ENCODE measurements at regions not wholly inside any gene's neighbourhood (a gene's known extent, or its start where the extent isn't known, plus 50 kb on each side); places are given as distances from the start of the nearest gene placed in this dataset.

DNA sequence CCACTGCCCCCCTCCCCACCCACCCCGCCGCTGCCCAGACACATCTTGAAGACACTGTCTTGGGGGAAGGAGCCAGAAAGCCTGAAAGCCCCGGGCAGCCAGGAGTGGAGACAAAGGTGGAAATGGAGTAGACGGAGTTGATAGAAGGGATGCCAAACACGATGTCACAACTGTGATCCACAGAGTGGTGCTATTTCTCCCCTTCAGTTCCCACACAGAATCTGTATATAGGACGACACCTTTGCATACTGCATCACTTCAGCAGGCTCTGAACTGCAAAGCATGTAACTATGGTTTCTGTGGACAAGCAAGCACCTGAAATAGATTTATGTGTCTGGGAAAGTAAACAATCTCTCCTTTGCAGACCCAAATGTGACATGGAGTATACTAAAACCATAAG is 56.4 kb upstream of the F13A1 start:
- DNase-seq = no peak

DNA sequence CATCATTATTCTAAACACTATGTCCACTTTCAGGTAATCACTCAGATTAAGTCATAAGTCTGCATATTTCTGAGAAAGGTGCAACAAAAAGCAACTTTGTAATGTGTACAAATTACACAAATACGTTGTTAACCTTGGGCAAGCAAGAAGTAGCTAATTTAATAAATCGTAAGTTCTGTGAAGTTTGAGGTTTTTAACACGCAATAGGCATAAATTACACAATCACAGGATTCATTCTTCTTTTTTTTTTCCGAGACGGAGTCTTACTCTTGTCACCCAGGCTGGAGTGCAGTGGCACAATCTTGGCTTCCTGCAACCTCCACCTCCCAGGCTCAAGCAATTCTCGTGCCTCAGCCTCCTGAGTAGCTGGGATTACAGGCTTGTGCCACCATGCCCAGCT is 57.2 kb upstream of the F13A1 start:
- DNase-seq = no peak

DNA sequence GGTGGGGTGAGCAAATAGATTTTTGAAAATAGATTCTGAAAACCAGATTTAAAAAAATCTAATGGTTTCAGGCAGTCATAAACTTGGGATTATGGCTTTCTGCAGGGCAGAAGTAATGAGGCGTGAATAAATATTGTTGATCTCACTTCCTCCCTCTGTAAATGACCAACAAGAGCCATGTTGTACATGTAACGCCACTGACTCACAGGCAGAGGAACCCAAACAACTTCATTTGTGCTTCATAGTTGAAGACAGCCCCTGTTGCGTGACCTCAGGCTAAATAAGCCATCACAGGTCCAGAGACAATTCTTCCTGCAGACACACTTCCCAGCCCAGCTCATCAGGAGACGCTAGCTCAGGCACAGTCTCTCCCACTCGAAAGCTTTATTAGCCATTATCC is 59.1 kb upstream of the F13A1 start:
- peak; percentile 75 for DNase-seq

DNA sequence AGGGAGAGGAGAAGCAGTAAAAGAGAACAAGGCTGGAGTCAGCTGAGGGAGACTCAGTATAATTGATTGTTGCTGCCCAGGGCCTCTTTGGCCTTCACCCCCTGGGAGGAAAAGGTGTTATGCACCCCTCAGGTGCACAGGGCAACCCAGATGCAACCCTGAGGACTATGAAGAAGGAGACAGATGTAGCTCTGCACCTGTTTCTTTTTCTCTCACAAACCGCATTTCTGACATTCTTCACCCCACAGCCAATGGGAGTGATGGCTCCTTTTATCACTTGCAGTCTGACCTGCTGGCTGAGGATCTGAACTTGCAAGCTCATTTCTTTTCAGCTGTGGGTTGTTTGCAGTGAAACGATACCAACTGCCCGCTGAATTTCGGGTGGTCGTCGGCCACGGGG is 64.1 kb upstream of the F13A1 start:
- no peak for DNase-seq

DNA sequence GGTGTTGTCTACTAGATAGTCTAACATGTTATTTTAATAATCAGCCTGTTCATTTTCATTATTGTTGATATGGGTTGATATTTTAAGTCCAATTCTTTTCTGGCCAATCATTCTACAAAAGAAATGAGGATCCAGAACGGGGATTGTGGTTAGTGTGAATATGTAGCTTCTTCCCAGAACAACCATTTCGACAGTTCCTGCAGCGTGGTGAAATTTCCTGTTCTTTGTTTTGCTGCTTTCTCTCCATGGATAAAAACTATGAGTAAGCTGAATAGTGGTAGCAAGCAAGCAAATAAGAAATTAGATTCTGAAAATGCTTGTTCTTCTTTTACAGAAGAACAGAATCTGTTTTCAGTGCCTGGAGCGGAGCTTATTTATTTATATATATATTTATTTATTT is 65.5 kb upstream of the F13A1 start:
- DNase-seq = no peak

DNA sequence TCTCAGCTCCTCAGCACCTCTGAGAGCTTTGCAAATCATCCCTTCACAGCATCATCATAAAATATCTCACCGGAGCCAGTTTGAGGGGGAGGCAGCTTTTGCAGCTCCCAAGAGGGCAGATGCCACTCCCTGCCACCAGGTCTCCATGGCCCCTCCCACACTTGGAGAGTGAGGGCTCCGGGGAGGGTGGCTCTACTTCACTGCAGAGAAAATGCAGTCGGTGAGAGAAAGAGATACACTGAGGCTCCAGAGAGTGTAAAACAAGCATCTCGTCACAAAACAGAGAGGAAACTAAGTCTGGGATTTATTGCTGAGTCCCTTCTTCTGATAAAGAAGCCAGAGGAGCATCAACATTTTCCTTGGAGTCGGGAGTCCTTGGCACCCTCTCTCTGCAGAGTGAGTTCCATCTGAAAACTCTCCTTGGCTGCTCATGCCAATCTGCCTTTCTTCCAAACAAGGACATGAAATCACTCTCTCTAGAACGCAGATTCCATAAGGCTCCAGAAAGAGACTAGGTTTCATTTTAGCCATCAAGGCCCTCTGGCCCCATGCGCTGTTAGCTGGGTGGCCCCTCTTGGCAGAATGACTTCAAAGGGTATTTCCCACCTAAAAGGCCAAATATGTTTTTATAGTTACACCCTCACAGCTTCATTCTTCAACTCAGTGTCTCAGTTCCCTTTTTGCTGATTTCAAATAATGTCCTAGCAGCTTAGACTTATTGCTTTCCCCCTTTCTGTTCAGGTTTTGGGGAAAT is 70.6 kb upstream of the F13A1 start:
- DNase-seq = no peak

DNA sequence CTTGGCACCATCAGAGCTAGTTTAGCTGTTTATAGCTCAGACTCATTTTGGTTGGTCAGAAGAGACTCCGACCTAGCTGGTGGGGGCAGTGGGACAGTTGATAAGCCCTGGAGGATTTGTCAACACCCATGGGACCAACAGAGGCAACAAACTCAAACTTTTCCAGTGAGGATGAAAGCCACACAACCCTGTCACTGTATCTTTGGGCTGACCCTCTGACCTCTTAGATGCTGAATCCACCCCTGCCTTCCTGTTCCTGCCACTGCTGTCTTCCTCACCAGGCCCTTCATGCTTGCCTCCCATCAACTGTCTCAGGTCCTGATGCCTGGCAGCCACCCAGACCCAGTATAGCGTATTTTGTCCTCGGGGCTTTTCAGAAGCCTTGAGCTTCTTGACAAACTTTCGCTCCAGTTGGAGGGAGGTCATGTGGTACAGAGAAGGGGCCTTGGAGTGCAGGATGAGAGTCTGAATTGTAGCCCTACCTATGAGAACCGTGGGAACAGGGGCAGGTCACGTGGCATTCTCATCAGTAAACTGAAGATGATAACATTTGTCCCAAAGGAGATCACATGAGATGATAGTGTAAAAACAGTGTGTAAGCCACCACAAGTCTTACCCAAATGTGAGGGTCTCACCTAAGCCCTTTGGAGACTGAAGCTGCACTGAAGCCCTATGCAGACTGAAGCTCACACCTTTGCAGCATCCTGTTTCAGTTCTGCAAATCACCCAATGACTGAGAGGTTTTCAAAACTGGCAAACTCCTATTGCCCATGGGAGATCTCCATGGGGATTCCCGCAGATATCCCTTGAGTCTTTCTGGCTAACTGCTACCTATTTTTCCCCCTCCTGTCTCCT is 72.0 kb upstream of the F13A1 start:
- DNase-seq = no peak

DNA sequence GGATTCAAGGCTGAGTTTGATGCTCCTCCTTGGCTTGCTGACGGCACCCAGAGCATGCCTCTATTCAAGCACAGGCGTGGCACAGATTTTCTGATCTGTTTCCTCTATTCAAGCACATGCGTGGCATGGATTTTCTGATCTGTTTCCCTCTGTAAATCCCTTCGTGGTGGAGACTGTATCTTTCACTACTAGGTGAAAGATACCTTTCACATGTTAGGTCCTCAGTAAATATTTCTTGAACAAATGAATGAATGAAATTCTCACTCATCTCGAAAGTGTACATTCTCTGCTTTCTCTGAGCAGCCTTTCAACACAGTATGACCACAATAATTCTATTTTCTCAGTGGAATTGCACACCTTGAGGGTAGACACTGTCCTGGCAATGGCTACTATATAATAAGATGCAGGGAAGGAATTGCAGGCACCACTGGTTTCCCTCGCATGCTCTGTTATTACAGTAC is 72.6 kb upstream of the F13A1 start:
- no peak for DNase-seq

DNA sequence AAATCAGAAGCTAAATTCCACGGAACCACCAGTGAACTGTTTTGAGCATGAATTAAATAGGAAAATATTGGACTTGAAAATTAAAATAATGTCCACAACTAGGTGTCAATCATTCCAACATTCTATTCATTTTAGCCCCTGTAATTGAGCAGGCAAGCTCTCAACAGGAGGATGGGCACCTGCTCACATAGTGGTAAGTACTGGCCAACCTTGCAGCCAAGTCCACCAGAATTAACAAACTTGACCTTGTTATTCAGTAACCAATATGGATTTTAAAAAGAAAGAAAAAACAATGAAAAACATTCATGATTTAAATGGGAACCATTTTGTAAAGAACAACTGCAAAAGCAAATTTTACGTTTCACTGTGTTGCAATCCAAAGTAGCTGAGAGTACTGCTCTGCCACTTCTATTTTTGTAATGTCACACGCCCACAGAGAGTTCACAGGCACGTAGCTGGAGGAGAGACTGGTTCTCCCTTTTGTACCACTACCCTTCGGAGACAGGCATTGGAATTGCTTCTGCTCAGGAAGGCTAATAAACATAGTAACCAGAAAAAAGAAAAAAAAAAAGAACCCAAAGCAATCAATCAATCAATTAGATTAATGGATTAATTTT is 75.2 kb upstream of the F13A1 start:
- DNase-seq = no peak

DNA sequence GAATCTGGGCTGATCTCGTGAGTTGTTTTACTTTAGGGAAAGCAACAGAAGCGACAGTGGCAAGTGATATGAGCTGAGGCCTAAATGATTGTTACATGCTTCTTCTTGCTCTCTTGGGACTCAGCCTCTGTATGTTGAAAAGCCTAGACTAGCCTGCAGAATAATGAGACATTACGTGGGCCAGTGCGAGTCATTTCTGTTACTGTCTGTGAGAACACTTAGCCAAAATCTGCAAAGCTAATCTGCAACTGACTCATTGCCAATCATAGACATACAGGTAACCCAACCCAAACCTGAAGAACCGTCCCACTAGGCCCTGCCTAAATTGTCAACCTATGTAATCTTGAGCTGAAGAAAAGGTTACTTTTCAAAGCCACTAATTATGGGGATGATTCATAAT is 77.4 kb upstream of the F13A1 start:
- DNase-seq = no peak

DNA sequence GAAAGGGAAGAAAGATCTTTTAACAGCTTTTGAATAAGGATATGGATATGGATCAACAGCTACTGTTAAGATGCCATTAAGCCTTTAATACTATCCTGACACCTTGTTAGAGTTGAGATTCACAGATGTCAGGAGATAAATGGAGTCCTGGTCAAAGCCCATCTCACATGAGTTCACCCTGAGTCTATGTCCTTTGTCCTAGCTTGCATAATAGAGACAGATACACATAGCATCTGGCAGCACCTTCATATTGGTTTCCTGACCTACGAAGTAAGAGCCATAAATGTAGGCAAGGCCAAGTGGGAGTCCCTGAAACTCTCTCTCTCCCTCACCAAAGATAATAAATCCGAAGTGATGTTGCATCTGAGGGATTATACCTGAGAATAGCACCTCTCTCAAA is 79.1 kb upstream of the F13A1 start:
- DNase-seq = no peak

DNA sequence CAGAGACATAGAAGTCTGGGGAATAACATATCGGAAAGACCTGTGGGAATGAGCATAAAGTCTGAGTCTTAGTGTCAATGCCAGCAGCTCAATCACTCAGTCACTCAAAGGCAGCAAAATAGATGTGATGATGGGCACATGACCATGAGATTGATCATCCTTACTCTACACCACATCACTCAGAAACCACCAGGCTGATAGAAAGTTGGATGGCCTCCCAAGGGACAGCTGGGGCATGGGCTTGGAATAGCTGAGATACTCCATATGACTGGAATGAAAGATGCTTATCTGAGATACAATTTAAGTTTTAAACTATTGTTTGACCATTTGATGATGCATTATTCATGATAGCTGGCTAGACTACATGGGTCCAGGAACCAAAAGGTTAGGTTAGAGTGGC is 80.9 kb upstream of the F13A1 start:
- no peak for DNase-seq

DNA sequence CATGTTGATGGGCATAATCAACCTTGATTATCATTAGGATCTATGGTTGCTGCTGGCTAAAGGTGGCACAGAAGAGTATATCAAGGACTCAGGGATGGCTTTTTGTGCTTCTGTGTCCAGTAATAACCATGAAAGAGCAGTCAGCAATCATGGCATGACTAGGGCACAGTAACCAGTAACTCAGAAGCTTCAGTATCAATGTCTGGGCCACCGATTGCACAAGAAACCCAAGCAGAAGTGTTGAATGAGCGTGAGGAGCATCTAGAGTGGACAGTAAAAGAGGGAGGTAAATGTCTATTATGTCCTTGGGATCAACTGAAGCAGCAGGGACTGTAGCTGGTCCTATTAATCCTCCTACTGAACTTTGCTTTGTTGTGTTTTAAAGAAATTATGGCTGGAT is 81.5 kb upstream of the F13A1 start:
- no peak for DNase-seq

DNA sequence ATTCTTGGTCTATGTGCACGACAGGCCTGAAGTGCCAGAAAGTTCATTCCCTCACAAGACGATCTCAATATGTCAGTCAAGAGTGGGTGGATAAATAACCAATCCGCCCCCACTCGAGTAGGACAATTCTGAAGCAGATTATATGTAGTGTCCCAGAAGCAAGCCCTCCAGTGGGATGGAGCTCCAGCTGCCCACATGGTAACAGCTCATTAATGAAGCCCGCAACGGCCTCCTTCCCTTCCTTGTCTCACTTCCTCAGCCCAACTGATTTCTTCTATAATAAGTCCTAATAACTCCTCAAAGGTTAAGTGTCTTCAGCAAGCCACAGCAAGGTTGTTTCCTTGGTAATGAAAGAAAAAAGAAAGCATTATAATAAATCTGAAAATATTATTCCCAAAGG is 82.1 kb upstream of the F13A1 start:
- DNase-seq = no peak

DNA sequence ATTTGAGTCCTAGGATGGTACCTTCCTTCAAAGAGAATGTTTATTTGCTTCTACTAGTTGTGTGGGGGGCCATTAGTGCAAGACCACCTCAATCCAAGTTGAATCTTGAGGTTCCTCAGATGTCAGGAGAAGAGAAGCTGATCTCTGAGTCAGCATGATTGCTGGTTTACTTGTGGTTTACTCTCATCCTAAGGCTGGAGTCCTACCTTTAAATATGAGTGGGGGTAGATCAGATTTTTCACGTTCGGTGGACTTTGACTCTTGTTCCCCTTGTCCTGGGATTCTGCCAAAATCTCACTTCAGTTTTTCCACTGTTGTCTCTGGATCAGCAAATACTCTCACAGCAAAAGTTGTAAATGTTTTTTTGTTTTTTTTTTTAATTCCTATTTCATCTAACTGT is 84.6 kb upstream of the F13A1 start:
- DNase-seq = no peak

DNA sequence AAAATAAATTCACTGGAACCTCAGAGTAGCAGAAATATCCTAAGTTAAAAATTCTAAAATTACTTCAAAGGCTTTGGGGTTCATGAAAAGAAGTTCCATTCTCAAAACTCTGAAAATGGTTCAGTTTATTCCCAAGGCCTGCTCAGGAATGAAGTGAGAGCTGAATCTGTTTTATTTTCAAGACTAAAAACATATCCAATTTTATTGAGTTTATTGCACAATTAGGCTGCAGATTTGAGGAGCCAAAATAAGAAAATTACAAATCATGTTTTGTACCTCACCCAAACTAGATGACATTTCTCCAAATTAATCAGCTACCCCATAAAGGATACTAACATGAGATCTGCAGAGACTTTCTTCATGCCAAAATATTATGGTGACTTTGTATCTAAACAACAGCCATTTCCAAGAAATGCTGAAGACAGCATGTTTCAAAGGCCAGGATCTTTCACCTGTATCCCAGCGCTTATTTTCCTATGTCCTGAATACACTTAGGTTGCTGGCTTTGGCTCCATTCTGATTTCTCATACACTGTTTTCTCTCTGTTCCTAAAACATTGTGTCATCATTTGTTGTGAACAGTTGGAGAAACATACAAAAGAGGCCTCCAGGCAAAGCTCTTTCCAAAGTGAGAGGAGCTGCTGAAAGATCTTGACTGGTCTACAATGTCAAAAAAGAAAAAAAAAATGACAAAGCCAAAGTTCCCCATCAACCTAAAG is 85.7 kb upstream of the F13A1 start:
- no peak for DNase-seq

DNA sequence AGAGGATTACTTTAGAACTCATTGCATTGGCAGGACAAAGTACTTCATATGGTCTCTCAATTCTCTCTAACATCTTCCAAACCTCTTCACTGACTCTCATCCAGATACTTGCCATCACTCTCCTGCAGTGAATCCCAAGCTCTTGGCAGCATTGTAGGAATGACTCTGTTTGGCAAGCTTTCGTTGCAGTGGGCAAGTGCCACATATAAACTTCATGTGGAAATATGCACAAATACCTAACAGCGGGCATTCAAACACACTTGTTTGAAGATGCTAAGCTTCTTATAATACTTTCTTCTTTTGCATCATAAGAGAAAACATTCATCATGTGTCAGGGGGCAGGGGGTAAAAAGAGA is 86.2 kb upstream of the F13A1 start:
- DNase-seq = no peak

DNA sequence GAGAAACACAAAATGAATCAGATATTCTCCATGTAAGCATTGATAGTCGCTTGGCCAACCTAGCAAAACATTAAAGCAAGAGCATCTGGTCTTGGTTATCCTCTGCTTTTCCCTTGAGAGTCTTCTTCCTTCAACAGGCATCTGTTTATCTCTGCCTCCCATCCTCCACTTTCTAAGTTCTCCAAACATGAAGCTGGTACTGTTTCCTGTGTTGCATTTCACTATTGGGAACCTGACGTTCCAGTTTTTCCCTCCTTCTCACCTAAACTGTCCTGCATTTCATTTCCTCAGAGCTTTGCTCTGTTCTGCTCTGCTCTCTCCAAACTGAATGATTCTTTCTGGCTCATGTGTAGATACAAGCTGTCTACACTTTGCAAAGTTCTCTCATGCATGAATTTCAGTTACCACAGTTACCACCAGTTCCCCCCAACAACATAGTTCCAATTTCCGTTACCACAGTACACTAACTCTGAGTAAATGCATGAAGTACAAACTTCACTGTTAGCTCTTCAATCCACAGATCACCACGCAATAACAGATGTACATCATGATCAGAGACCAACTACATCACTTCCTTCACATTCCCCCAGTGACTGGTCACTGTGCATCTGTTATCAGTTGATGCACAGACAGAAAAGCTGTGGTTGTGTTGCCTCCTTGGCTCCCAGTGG is 86.7 kb upstream of the F13A1 start:
- DNase-seq = no peak

DNA sequence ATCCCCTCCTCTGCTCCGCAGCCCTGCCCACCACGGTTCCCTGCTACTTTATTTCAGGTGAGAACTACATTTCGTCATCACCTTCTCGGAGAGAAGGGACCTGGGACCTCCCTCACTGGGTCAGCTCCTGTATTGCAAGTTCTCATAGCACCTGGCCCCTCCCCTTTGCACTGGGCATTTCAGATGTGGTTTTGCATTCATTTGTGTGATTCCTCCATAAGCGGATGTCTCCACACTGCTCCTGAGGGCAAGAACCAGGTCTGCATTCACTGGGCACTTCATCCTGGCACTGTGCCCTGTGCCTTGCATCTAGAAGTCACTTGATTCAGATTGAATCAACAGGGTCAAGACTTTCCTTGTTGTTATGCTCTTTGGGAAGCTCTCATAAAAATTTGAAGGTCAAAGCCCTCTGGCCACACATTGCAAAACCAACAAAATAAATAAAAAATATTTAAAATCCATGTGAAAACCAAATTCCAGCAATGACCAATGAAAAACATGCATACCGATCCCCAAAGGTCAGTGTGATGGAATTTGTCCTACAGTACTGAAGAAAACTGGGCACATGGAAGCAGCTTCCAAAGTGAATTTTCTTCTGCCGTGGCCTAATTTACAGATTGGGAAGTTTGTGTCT is 89.1 kb upstream of the F13A1 start:
- DNase-seq = no peak

DNA sequence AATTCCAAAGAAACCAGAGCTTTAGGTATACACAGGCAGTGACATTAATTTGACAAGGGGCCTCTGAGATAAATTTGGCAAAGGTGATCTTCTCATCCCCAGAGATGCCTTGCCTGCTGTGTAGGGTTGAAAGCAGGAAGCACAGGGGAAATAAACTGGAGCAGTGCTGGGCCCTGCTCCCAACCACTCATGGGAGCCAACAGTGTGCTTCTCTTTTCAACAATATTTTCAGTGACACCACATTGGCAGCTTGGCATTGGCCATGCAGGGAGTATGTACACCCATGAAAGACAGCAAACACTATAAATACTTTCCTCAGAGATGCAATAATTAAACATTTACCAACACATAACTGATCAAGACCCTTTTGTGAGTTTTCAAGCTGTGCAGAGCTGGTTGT is 90.7 kb upstream of the F13A1 start:
- DNase-seq = no peak

DNA sequence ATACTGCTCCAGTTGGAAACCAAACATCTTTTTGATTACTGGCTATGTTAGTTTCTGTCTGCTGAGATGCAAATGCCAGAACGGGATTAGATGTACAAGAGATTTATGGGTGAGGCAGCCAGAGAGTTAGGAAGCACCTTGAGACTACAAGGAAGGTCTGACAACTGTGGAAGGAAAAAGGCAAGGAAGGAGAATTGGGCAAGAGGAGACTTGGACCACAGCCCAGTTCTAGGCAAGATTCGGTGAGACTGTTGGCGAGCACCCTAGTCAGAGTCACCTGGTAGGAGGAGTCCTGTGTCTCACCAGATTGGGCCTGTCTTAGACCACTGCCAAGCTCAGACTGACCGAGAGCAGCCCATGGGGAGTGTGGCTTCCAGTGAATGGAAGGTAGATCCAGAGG is 91.8 kb upstream of the F13A1 start:
- DNase-seq = no peak

DNA sequence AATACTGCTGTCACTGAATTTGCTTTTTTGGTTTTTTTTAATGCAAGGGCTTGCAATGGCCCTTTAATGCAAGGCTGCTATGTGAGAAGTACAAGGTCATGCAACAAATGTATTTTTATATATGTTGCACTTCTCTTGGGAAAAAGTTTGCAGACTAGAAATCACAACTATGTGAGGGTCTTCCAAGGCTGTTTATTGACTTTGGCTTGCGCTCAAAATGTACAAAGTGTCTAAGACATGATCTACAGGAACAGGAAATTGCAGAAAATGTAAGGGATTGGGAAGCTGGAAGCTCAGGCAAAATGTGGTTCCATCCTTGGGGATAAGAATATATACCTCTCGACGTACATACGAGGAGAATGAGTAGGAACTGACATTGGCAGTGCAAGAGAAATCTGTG is 92.2 kb upstream of the F13A1 start:
- DNase-seq = no peak
